GM21723 (cell line): ENCODE measurements at regions not wholly inside any gene's neighbourhood (a gene's known extent, or its start where the extent isn't known, plus 50 kb on each side); places are given as distances from the start of the nearest gene placed in this dataset.
"Not testable (repeated sequence)": the region's sequence is repeated elsewhere in the genome, so short reads cannot be mapped to it uniquely, and the experiment has no call there.

Experiments used
- ATAC-seq: cut with Tn5 transposase; IDR thresholded peaks from one replicate; pipeline ENCODE4 v1.9.1; 2021; ENCODE audit warnings: mild to moderate bottlenecking, moderate library complexity; ENCODE audit not compliant: unreplicated experiment

- no peak for ATAC-seq
These were observed 404.4 kb downstream of the MAFB start for GRCh38 chr20:40284611-40285010.

GRCh38 chr20:40283689-40284088 is 405.3 kb downstream of the MAFB start:
- ATAC-seq: no peak

- no peak for ATAC-seq
These were observed 406.1 kb downstream of the MAFB start for GRCh38 chr20:40282941-40283340.

GRCh38 chr20:40282541-40282940 is 406.5 kb downstream of the MAFB start:
- ATAC-seq: no peak

- no peak for ATAC-seq
These were observed 408.4 kb downstream of the MAFB start for GRCh38 chr20:40280616-40281015.

- ATAC-seq: no peak
These were observed 409.6 kb downstream of the MAFB start for GRCh38 chr20:40279390-40279789.

GRCh38 chr20:40278673-40279072 is 410.4 kb downstream of the MAFB start:
- ATAC-seq: no peak

GRCh38 chr20:40276301-40276700 is 412.7 kb downstream of the MAFB start:
- no peak for ATAC-seq

- no peak for ATAC-seq
These were observed 413.3 kb downstream of the MAFB start for GRCh38 chr20:40275738-40276137.

- ATAC-seq: no peak
These were observed 414.0 kb downstream of the MAFB start for GRCh38 chr20:40274912-40275533.

GRCh38 chr20:40269274-40269673 is 419.8 kb downstream of the MAFB start:
- not testable (repeated sequence) for ATAC-seq

GRCh38 chr20:40268321-40269075 is 420.5 kb downstream of the MAFB start:
- no peak for ATAC-seq

GRCh38 chr20:40265825-40266533 is 423.1 kb downstream of the MAFB start:
- no peak for ATAC-seq

GRCh38 chr20:40262219-40262618 is 426.8 kb downstream of the MAFB start:
- ATAC-seq: no peak

GRCh38 chr20:40258931-40259330 is 430.1 kb downstream of the MAFB start:
- no peak for ATAC-seq

- no peak for ATAC-seq
These were observed 431.3 kb downstream of the MAFB start for GRCh38 chr20:40257763-40258162.

GRCh38 chr20:40255365-40255764 is 433.7 kb downstream of the MAFB start:
- ATAC-seq: no peak

GRCh38 chr20:40254023-40254772 is 434.8 kb downstream of the MAFB start:
- ATAC-seq: no peak

- ATAC-seq: no peak
These were observed 437.6 kb downstream of the MAFB start for GRCh38 chr20:40251284-40251932.

GRCh38 chr20:40249805-40250204 is 439.2 kb downstream of the MAFB start:
- ATAC-seq: no peak

- no peak for ATAC-seq
These were observed 443.2 kb downstream of the MAFB start for GRCh38 chr20:40245829-40246228.
